Gastroesophageal sphincter (tissue), 4 donors: ENCODE measurements at regions not wholly inside any gene's neighbourhood (a gene's known extent, or its start where the extent isn't known, plus 50 kb on each side); places are given as distances from the start of the nearest gene placed in this dataset.

Experiments used
- ATAC-seq: fragments of 150-250 bp; one replicate; pipeline ENCODE4 v1.9.1; 2016; ENCODE audit warnings: mild to moderate bottlenecking, moderate library complexity
- H3K27ac ChIP-seq, 4 donors: fragments of 200-600 bp; sonication (generic) in 3 of 4; 1 replicate in 3 of 4; 2 replicates in 1 of 4; pipeline ENCODE4 v1.5.1; 2016 to 2019
- H3K27me3 ChIP-seq: fragments of 200-600 bp; sonication (generic); one replicate; pipeline ENCODE4 v1.5.1; 2019
- H3K36me3 ChIP-seq, 2 donors: fragments of 200-600 bp; sonication (generic); one replicate each; pipeline ENCODE4 v1.5.1; 2019; ENCODE audit warnings: control low read depth in 1 of 2
- H3K4me1 ChIP-seq, 3 donors: fragments of 200-600 bp; sonication (generic); 1 replicate in 2 of 3; 2 replicates in 1 of 3; pipeline ENCODE4 v1.5.1; 2016 to 2019; ENCODE audit warnings: control low read depth in 2 of 3
- H3K4me3 ChIP-seq, 2 donors: fragments of 200-600 bp; sonication (generic); one replicate each; pipeline ENCODE4 v1.5.1; 2019; ENCODE audit warnings: mild to moderate bottlenecking in 1 of 2, moderate library complexity in 1 of 2
- H3K9me3 ChIP-seq, 3 donors: fragments of 200-600 bp; sonication (generic); one replicate each; pipeline ENCODE4 v1.5.1; 2017 to 2019; ENCODE audit warnings: control low read depth in 2 of 3
- CTCF ChIP-seq, 4 experiments: fragments of 200-600 bp in 2 of 4; fragments of 450-650 bp in 2 of 4; sonication (generic) in 1 of 4; IDR thresholded peaks; one replicate each; pipeline ENCODE4 v1.5.1; 2017 to 2019; ENCODE audit warnings: antibody characterized with exemption in 4 of 4, mild to moderate bottlenecking in 2 of 4, moderate library complexity in 2 of 4
- EP300 ChIP-seq: sonication (generic); formaldehyde crosslinking; IDR thresholded peaks from one replicate; pipeline ENCODE4 v1.6.1; 2017; ENCODE audit warnings: antibody characterized with exemption, mild to moderate bottlenecking
- POLR2A ChIP-seq, 2 donors: fragments of 450-650 bp; IDR thresholded peaks; one replicate each; pipeline ENCODE4 v1.6.1; 2017; ENCODE audit warnings: antibody characterized with exemption in 2 of 2, mild to moderate bottlenecking in 2 of 2, moderate library complexity in 1 of 2
- POLR2AphosphoS5 ChIP-seq: sonication (generic); formaldehyde crosslinking; IDR thresholded peaks from one replicate; pipeline ENCODE4 v1.6.1; 2017; ENCODE audit warnings: antibody characterized with exemption
- whole genome bisulfite sequencing, 2 donors: methylation state at CpG; one replicate each; pipeline ENCODE4 v1.1.5; 2018; ENCODE audit warnings: low coverage in 1 of 2; 5-methylcytosine and 5-hydroxymethylcytosine counted together

GRCh38 chrX:74119016-74119910 lies 184.7 kb upstream of the ZCCHC13 start:
- 54% methylated on average over 3 of the region's 6 CpGs; no CpG with 5 or more reads in 1 of the 2 donors for WGBS, 2 donors
- no peak for TF ChIP-seq CTCF (IDR thresholded peaks at IDR 0.05)
- TF ChIP-seq EP300: no peak
- TF ChIP-seq POLR2A (IDR thresholded peaks at IDR 0.05): no peak
- no peak for TF ChIP-seq POLR2AphosphoS5
- Histone ChIP-seq H3K27ac (no peak overlapping the region), H3K9me3 (no peaks in the 10 kb centered on the region), H3K4me3 (no peak overlapping the region), H3K4me1 (no peaks in the 10 kb centered on the region), H3K27me3 (no peaks in the 10 kb centered on the region), H3K36me3 (peaks cover 0 to 34% of the 10 kb centered on the region in 2 donors)
- no peak for ATAC-seq

- WGBS, 2 donors: 100% methylated on average over 1 of the region's 10 CpGs; no CpG with 5 or more reads in 1 of the 2 donors
- Histone ChIP-seq H3K36me3 (peaks cover 0 to 29% of the 10 kb centered on the region in 2 donors), H3K4me3 (no peak overlapping the region), H3K9me3 (no peaks in the 10 kb centered on the region), H3K27me3 (no peaks in the 10 kb centered on the region), H3K4me1 (no peaks in the 10 kb centered on the region), H3K27ac (no peak overlapping the region)
- no peak for TF ChIP-seq POLR2AphosphoS5
- TF ChIP-seq CTCF (IDR thresholded peaks at IDR 0.05): no peak
- TF ChIP-seq POLR2A (IDR thresholded peaks at IDR 0.05): no peak
- no peak for TF ChIP-seq EP300
- ATAC-seq: no peak
Measured at GRCh38 chrX:74117962-74118902, 185.7 kb upstream of the ZCCHC13 start.

- Histone ChIP-seq H3K27me3 (no peaks in the 10 kb centered on the region), H3K9me3 (no peaks in the 10 kb centered on the region), H3K27ac (no peak overlapping the region), H3K4me1 (no peaks in the 10 kb centered on the region), H3K36me3 (peaks cover 0 to 10% of the 10 kb centered on the region in 2 donors), H3K4me3 (no peak overlapping the region)
- TF ChIP-seq POLR2AphosphoS5 (no peak), CTCF (IDR thresholded peaks at IDR 0.05) (no peak), EP300 (no peak), POLR2A (IDR thresholded peaks at IDR 0.05) (no peak)
- ATAC-seq: no peak
Measured at GRCh38 chrX:74111245-74111644, 192.7 kb upstream of the ZCCHC13 start.

GRCh38 chrX:74107666-74108065 lies 196.3 kb upstream of the ZCCHC13 start:
- Histone ChIP-seq H3K27ac (no peak overlapping the region), H3K4me1 (no peaks in the 10 kb centered on the region), H3K9me3 (no peaks in the 10 kb centered on the region), H3K36me3 (peaks cover 0 to 25% of the 10 kb centered on the region in 2 donors), H3K4me3 (no peak overlapping the region), H3K27me3 (no peaks in the 10 kb centered on the region)
- TF ChIP-seq POLR2AphosphoS5 (no peak), EP300 (no peak), CTCF (IDR thresholded peaks at IDR 0.05) (no peak), POLR2A (IDR thresholded peaks at IDR 0.05) (no peak)
- no peak for ATAC-seq
